Calu3 (cell line): ENCODE measurements at regions not wholly inside any gene's neighbourhood (a gene's known extent, or its start where the extent isn't known, plus 50 kb on each side); places are given as distances from the start of the nearest gene placed in this dataset.
"Not testable (repeated sequence)": the region's sequence is repeated elsewhere in the genome, so short reads cannot be mapped to it uniquely, and the experiment has no call there.

Source experiments
- BruUV-seq: library from RNA; stranded (reverse); fragments of 400-500 nt; replicated peaks from 2 replicates; lab custom pipeline; 2021; lab: Mats Ljungman, UMichigan
- CTCF ChIA-PET: fragments of 300-600 bp; sonication (Branson Sonifier 250); formaldehyde crosslinking; loops from one replicate; lab custom pipeline; 2022; ENCODE audit warnings: antibody characterized with exemption; lab: Charles Lee
- DNase-seq: peaks from one replicate; pipeline ENCODE4 v3.0.0; 2022
- H3K27ac Mint-ChIP-seq: one replicate; pipeline ENCODE4 v1.8.0; 2022; ENCODE audit warnings: mixed read lengths; ENCODE audit not compliant: unreplicated experiment
- H3K27me3 Mint-ChIP-seq: one replicate; pipeline ENCODE4 v1.8.0; 2022; ENCODE audit warnings: mixed read lengths; ENCODE audit not compliant: unreplicated experiment
- H3K36me3 Mint-ChIP-seq: one replicate; pipeline ENCODE4 v1.8.0; 2022; ENCODE audit warnings: mild to moderate bottlenecking, moderate library complexity, mixed read lengths; ENCODE audit not compliant: insufficient read depth, unreplicated experiment
- H3K4me1 Mint-ChIP-seq: one replicate; pipeline ENCODE4 v1.8.0; 2022; ENCODE audit warnings: mild to moderate bottlenecking, low read depth, mixed read lengths; ENCODE audit not compliant: unreplicated experiment
- H3K4me3 Mint-ChIP-seq: one replicate; pipeline ENCODE4 v1.8.0; 2022; ENCODE audit warnings: mild to moderate bottlenecking, low read depth, moderate library complexity, mixed read lengths; ENCODE audit not compliant: unreplicated experiment
- H3K9me3 Mint-ChIP-seq: one replicate; pipeline ENCODE4 v1.8.0; 2022; ENCODE audit warnings: low read depth, mixed read lengths; ENCODE audit not compliant: unreplicated experiment
- CTCF ChIP-seq: fragments of 200-600 bp; IDR thresholded peaks from one replicate; pipeline ENCODE4 v1.8.0; 2022; ENCODE audit warnings: antibody characterized with exemption; ENCODE audit not compliant: unreplicated experiment
- intact Hi-C: fragments of 100-400 bp; cut with micrococcal nuclease; formaldehyde crosslinking; loops from one replicate; pipeline ENCODE4 v1.10.0; 2022; ENCODE audit not compliant: unreplicated experiment

- BruUV-seq = no TSS peak
- intact Hi-C loops = no loop called here
- TF ChIP-seq CTCF = no peak
- Mint-ChIP-seq H3K4me3 (no peak overlapping the region), H3K36me3 (no peaks in the 10 kb centered on the region), H3K27ac (no peak overlapping the region), H3K27me3 (no peaks in the 10 kb centered on the region), H3K4me1 (peaks cover 9% of the 10 kb centered on the region), H3K9me3 (peaks cover 2% of the 10 kb centered on the region)
- no peak for DNase-seq
- CTCF ChIA-PET = no interaction called here
Measured at GRCh38 chr2:155972916-155973315, 359.6 kb downstream of the NR4A2 start.

GRCh38 chr2:155966064-155966471 is 366.5 kb downstream of the NR4A2 start:
- H3K9me3 Mint-ChIP-seq, H3K4me1 Mint-ChIP-seq, H3K27ac Mint-ChIP-seq, H3K27me3 Mint-ChIP-seq, H3K36me3 Mint-ChIP-seq, DNase-seq, intact Hi-C loops, H3K4me3 Mint-ChIP-seq, BruUV-seq, CTCF ChIA-PET: not testable (repeated sequence)

GRCh38 chr2:155965415-155966063 is 367.0 kb downstream of the NR4A2 start:
- Mint-ChIP-seq H3K4me3 (no peak overlapping the region), H3K27ac (no peak overlapping the region)
- TF ChIP-seq CTCF = no peak

GRCh38 chr2:155961641-155962040 is 370.9 kb downstream of the NR4A2 start:
- DNase-seq = no peak
- BruUV-seq = no TSS peak
- CTCF ChIA-PET = no interaction called here
- Mint-ChIP-seq H3K4me1 (no peaks in the 10 kb centered on the region), H3K36me3 (no peaks in the 10 kb centered on the region), H3K27ac (no peak overlapping the region), H3K4me3 (no peak overlapping the region), H3K27me3 (no peaks in the 10 kb centered on the region), H3K9me3 (no peaks in the 10 kb centered on the region)
- intact Hi-C loops = no loop called here
- TF ChIP-seq CTCF = no peak

More at GRCh38 chr2:155965415-155966063, 367.0 kb downstream of the NR4A2 start:
- Mint-ChIP-seq H3K4me1 (no peaks in the 10 kb centered on the region), H3K27me3 (no peaks in the 10 kb centered on the region), H3K9me3 (no peaks in the 10 kb centered on the region), H3K36me3 (no peaks in the 10 kb centered on the region)
- CTCF ChIA-PET = no interaction called here
- intact Hi-C loops = no loop called here
- no peak for DNase-seq
- no TSS peak for BruUV-seq

DNA sequence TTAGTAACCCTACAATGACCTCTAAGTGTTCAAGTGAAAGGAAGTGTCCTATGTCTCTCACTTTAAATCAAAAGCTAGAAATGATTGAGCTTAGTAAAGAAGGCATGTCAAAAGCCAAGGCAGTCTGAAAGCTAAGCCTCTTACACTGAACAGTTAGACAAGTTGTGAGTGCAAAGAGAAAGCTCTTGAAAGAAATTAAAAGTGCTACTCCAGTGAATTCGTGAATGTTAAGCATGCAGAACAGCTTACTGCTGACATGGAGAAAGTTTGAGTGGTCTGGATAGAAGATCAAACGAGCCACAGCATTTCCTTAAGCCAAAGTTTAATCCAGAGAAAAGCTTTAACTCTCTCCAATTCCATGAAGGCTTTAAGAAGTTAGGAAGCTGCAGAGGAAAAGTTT is 373.7 kb downstream of the NR4A2 start:
- no peak for TF ChIP-seq CTCF
- H3K9me3 Mint-ChIP-seq = no peaks in the 10 kb centered on the region
- no peak for DNase-seq
- no peaks in the 10 kb centered on the region for H3K27me3 Mint-ChIP-seq
- no TSS peak for BruUV-seq
- intact Hi-C loops = no loop called here
- H3K27ac Mint-ChIP-seq = no peak overlapping the region
- no peaks in the 10 kb centered on the region for H3K36me3 Mint-ChIP-seq
- H3K4me1 Mint-ChIP-seq = no peaks in the 10 kb centered on the region
- no peak overlapping the region for H3K4me3 Mint-ChIP-seq
- CTCF ChIA-PET = no interaction called here
